ENCODE measurements at regions not wholly inside any gene's neighbourhood (a gene's known extent, or its start where the extent isn't known, plus 50 kb on each side); places are given as distances from the start of the nearest gene placed in this dataset.

DNA sequence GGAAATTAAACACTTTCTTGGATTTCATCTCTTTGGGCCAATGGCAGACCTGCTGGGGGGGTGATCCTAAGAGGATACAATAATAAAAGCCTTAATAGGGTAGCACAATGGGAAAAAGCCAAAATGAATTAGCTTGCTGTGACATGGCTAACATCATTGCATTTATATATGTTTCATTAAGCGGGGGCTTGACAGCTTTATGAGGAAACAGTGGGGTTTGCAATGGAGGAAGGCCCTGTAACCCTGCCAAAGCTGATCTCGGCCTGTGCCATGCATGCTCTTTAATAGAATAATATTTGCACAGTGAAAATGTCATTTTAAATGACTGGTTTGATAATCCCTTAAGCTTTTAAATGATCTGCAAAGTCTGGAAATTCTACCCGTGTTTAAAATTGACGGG is 291.5 kb downstream of the SLC4A3 start:
- in situ Hi-C loops (cut with HindIII; ENCODE audit: low sequenced_read_pairs) = no loop called here
- DNase-seq (ENCODE audit: low read depth) = no peak
- no peak for TF ChIP-seq CTCF (IDR thresholded peaks at IDR 0.05; ENCODE audit: low read depth, low read length, missing control alignments)
- no peak overlapping the region for H3K4me3 ChIP-seq (ENCODE audit: low read depth, low read length)

- TF ChIP-seq CTCF (IDR thresholded peaks at IDR 0.05; ENCODE audit: low read depth, low read length, missing control alignments) = no peak
- in situ Hi-C loops (cut with HindIII; ENCODE audit: low sequenced_read_pairs) = no loop called here
- no peak overlapping the region for H3K4me3 ChIP-seq (ENCODE audit: low read depth, low read length)
- no peak for DNase-seq (ENCODE audit: low read depth)
Measured at GRCh38 chr2:219919506-219919905, 292.1 kb downstream of the SLC4A3 start.

DNA sequence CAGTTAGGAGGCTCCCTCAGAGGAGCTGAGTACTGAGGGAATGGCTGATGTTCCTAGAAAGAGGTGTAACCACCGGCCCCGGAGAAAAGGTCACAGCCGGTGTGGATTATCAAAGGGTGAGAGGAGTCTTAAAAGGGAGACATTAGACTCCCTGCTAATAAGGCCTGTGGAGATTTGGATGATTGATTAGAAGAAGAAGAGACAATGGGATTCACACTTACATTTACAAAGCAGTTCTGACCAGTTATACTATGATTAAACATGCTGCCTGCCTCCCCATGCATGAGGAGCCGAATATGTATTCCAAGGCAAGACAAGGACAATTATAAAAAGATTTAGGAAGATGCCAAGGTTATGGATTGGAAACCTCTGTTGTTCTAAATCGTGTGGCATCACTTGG is 302.4 kb downstream of the SLC4A3 start:
- no peak overlapping the region for H3K4me3 ChIP-seq (ENCODE audit: low read depth, low read length)
- DNase-seq (ENCODE audit: low read depth) = no peak
- in situ Hi-C loops (cut with HindIII; ENCODE audit: low sequenced_read_pairs) = no loop called here
- TF ChIP-seq CTCF (IDR thresholded peaks at IDR 0.05; ENCODE audit: low read depth, low read length, missing control alignments) = no peak

DNA sequence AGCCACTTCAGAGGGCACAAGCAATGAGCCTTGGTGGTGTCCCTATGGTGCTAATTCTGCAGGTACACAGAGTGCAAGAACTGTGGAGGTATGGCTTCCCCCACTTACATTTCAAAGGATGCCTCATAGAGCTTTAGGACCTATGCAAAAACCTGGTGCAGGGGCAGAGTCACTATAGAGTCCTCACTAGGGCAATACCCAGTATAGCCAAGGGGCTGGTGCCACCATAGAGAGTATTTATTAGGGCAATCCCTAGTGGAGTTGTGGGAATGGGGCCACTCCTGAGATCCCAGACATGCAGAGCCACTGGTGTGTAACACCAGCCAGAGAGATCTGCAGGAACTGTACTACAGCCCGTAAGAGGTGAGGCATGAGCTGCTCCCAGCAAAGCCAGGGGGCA is 312.2 kb downstream of the SLC4A3 start:
- H3K4me3 ChIP-seq (ENCODE audit: low read depth, low read length) = no peak overlapping the region
- TF ChIP-seq CTCF (IDR thresholded peaks at IDR 0.05; ENCODE audit: low read depth, low read length, missing control alignments) = no peak
- no peak for DNase-seq (ENCODE audit: low read depth)
- in situ Hi-C loops (cut with HindIII; ENCODE audit: low sequenced_read_pairs) = no loop called here

- in situ Hi-C loops (cut with HindIII; ENCODE audit: low sequenced_read_pairs) = no loop called here
Measured at GRCh38 chr2:219944866-219945265, 317.4 kb downstream of the SLC4A3 start.

GRCh38 chr2:219946021-219946420 is 318.6 kb downstream of the SLC4A3 start:
- no peak overlapping the region for H3K4me3 ChIP-seq (ENCODE audit: low read depth, low read length)
- in situ Hi-C loops (cut with HindIII; ENCODE audit: low sequenced_read_pairs) = no loop called here

More at GRCh38 chr2:219944866-219945265, 317.4 kb downstream of the SLC4A3 start:
- TF ChIP-seq CTCF (IDR thresholded peaks at IDR 0.05; ENCODE audit: low read depth, low read length, missing control alignments) = no peak
- DNase-seq (ENCODE audit: low read depth) = no peak
- no peak overlapping the region for H3K4me3 ChIP-seq (ENCODE audit: low read depth, low read length)

More at GRCh38 chr2:219946021-219946420, 318.6 kb downstream of the SLC4A3 start:
- DNase-seq (ENCODE audit: low read depth) = no peak
- TF ChIP-seq CTCF (IDR thresholded peaks at IDR 0.05; ENCODE audit: low read depth, low read length, missing control alignments) = no peak

Measured in astrocyte of the cerebellum (primary cell).